OCI-LY3 (cell line): ENCODE measurements at regions not wholly inside any gene's neighbourhood (a gene's known extent, or its start where the extent isn't known, plus 50 kb on each side); places are given as distances from the start of the nearest gene placed in this dataset.
A peak's percentile ranks its signal among the peaks of the same experiment; 100 is the strongest.

Experiments used
- H2AFZ ChIP-seq: fragments of 200-600, 300-600 bp; shearing (Covaris generic); 2 replicates; pipeline ENCODE4 v1.6.0; 2014; ENCODE audit warnings: antibody characterized with exemption, low read depth, low read length
- H3K27ac ChIP-seq: fragments of 200-600, 300-600 bp; sonication (generic); 2 replicates; pipeline ENCODE4 v1.5.1; 2014; ENCODE audit warnings: mild to moderate bottlenecking, low read length, moderate library complexity, mixed read lengths
- H3K27me3 ChIP-seq: fragments of 200-600, 300-600 bp; sonication (generic); 2 replicates; pipeline ENCODE4 v1.6.1; 2014; ENCODE audit warnings: low read depth, low read length, mixed read lengths
- H3K36me3 ChIP-seq: fragments of 200-600, 300-600 bp; sonication (generic); replicated peaks from 2 replicates; pipeline ENCODE3; 2014; ENCODE audit warnings: low read depth, low read length, mixed read lengths
- H3K4me1 ChIP-seq: fragments of 300-600, 200-600 bp; sonication (generic); 2 replicates; pipeline ENCODE4 v1.6.1; 2014; ENCODE audit warnings: low read length, mixed read lengths
- H3K4me2 ChIP-seq: fragments of 200-600, 300-600 bp; sonication (generic); 2 replicates; pipeline ENCODE4 v1.6.1; 2014; ENCODE audit warnings: low read length, mixed read lengths
- H3K4me3 ChIP-seq: fragments of 300-600, 200-600 bp; sonication (generic); 2 replicates; pipeline ENCODE4 v1.5.1; 2014; ENCODE audit warnings: antibody characterized with exemption, mild to moderate bottlenecking, low read length, moderate library complexity
- H3K79me2 ChIP-seq: fragments of 300-600, 200-600 bp; shearing (Covaris generic); 2 replicates; pipeline ENCODE4 v1.6.1; 2014; ENCODE audit warnings: mild to moderate bottlenecking, low read length, mixed read lengths
- H3K9ac ChIP-seq: fragments of 300-600, 200-600 bp; shearing (Covaris generic); 2 replicates; pipeline ENCODE4 v1.6.0; 2014; ENCODE audit warnings: mild to moderate bottlenecking, low read length, moderate library complexity
- H3K9me3 ChIP-seq: fragments of 200-600, 300-600 bp; shearing (Covaris generic); 2 replicates; pipeline ENCODE4 v1.6.1; 2014; ENCODE audit warnings: low read length, mixed read lengths; ENCODE audit not compliant: insufficient read depth
- H4K20me1 ChIP-seq: fragments of 200-600, 300-600 bp; sonication (generic); 2 replicates; pipeline ENCODE4 v1.6.1; 2016; ENCODE audit warnings: low read length, mixed read lengths; ENCODE audit not compliant: insufficient read depth
- CTCF ChIP-seq: fragments of 200-600, 300-600 bp; sonication (generic); IDR thresholded peaks from 2 replicates; pipeline ENCODE4 v1.5.1; 2014; ENCODE audit warnings: antibody characterized with exemption, low read length, low read depth
- EZH2phosphoT487 ChIP-seq: fragments of 200-600 bp; shearing (Covaris generic); IDR thresholded peaks from 2 replicates; pipeline ENCODE4 v1.6.1; 2018; ENCODE audit warnings: antibody characterized with exemption, mixed run types, low read depth

- no peak overlapping the region for H3K4me2 ChIP-seq
- H3K9me3 ChIP-seq, result no peaks in the 10 kb centered on the region
- no peaks in the 10 kb centered on the region for H4K20me1 ChIP-seq
- H3K27me3 ChIP-seq, result no peaks in the 10 kb centered on the region
- no peaks in the 10 kb centered on the region for H3K36me3 ChIP-seq
- H3K79me2 ChIP-seq, result no peaks in the 10 kb centered on the region
- peaks cover 7% of the 10 kb centered on the region for H3K4me1 ChIP-seq
- no peak overlapping the region for H2AFZ ChIP-seq
- H3K9ac ChIP-seq, result no peak overlapping the region
- TF ChIP-seq EZH2phosphoT487 (no peak), CTCF (no peak)
- no peak overlapping the region for H3K27ac ChIP-seq
- H3K4me3 ChIP-seq, result no peak overlapping the region
Observed at GRCh38 chr9:81860581-81860980, 67.6 kb upstream of the SPATA31D4 start.

GRCh38 chr9:81861644-81862043 lies 66.6 kb upstream of the SPATA31D4 start:
- no peak for TF ChIP-seq EZH2phosphoT487
- Histone ChIP-seq H3K36me3 (no peaks in the 10 kb centered on the region), H4K20me1 (no peaks in the 10 kb centered on the region), H3K27me3 (no peaks in the 10 kb centered on the region), H2AFZ (no peak overlapping the region), H3K4me3 (no peak overlapping the region), H3K4me2 (peak overlapping the region; percentile 53; the same call in 1 of the 2 replicates), H3K9me3 (no peaks in the 10 kb centered on the region), H3K27ac (no peak overlapping the region), H3K9ac (no peak overlapping the region), H3K79me2 (no peaks in the 10 kb centered on the region), H3K4me1 (peaks cover 7% of the 10 kb centered on the region)

- H3K27me3 ChIP-seq, result no peaks in the 10 kb centered on the region
- H3K9me3 ChIP-seq, result no peaks in the 10 kb centered on the region
- TF ChIP-seq CTCF (no peak), EZH2phosphoT487 (no peak)
Observed at GRCh38 chr9:81868145-81868544, 60.1 kb upstream of the SPATA31D4 start.

GRCh38 chr9:81871695-81872094 lies 56.5 kb upstream of the SPATA31D4 start:
- Histone ChIP-seq H3K36me3 (no peaks in the 10 kb centered on the region), H4K20me1 (no peaks in the 10 kb centered on the region), H3K27ac (no peak overlapping the region), H3K9me3 (no peaks in the 10 kb centered on the region), H3K4me1 (peaks cover 15% of the 10 kb centered on the region), H3K4me2 (peak overlapping the region; percentile 28), H3K4me3 (no peak overlapping the region), H2AFZ (no peak overlapping the region), H3K79me2 (no peaks in the 10 kb centered on the region), H3K9ac (no peak overlapping the region), H3K27me3 (no peaks in the 10 kb centered on the region)
- TF ChIP-seq CTCF, result no peak
- TF ChIP-seq EZH2phosphoT487, result no peak

More at GRCh38 chr9:81868145-81868544, 60.1 kb upstream of the SPATA31D4 start:
- no peak overlapping the region for H2AFZ ChIP-seq
- no peak overlapping the region for H3K9ac ChIP-seq
- H3K79me2 ChIP-seq, result no peaks in the 10 kb centered on the region
- H3K4me1 ChIP-seq, result peaks cover 15% of the 10 kb centered on the region
- H3K4me3 ChIP-seq, result no peak overlapping the region
- no peaks in the 10 kb centered on the region for H4K20me1 ChIP-seq
- H3K36me3 ChIP-seq, result no peaks in the 10 kb centered on the region
- H3K27ac ChIP-seq, result no peak overlapping the region
- H3K4me2 ChIP-seq, result no peak overlapping the region

- Histone ChIP-seq H3K27me3 (no peaks in the 10 kb centered on the region), H2AFZ (no peak overlapping the region), H3K9me3 (no peaks in the 10 kb centered on the region), H3K4me1 (peaks cover 15% of the 10 kb centered on the region), H3K4me2 (no peak overlapping the region), H3K4me3 (no peak overlapping the region), H3K79me2 (no peaks in the 10 kb centered on the region), H3K27ac (no peak overlapping the region), H3K36me3 (no peaks in the 10 kb centered on the region), H3K9ac (no peak overlapping the region), H4K20me1 (no peaks in the 10 kb centered on the region)
- TF ChIP-seq CTCF (no peak), EZH2phosphoT487 (no peak)
Observed at GRCh38 chr9:81874250-81874649, 54.0 kb upstream of the SPATA31D4 start.
